ENCODE measurements at regions not wholly inside any gene's neighbourhood (a gene's known extent, or its start where the extent isn't known, plus 50 kb on each side); places are given as distances from the start of the nearest gene placed in this dataset.

- TF ChIP-seq ZNF281 (CRISPR knock-in tag; IDR thresholded peaks at IDR 0.05): no peak
- no peak for TF ChIP-seq GTF2I (CRISPR knock-in tag; conservative IDR thresholded peaks at IDR 0.05)
- no peak for TF ChIP-seq JUN (CRISPR knock-in tag; IDR thresholded peaks at IDR 0.05)
- no peak for TF ChIP-seq MAX (CRISPR knock-in tag; IDR thresholded peaks at IDR 0.05)
- no peak for TF ChIP-seq JAZF1 (CRISPR knock-in tag; IDR thresholded peaks at IDR 0.05)
- TF ChIP-seq TEAD1 (CRISPR knock-in tag; IDR thresholded peaks at IDR 0.05): no peak
- TF ChIP-seq IRF1 (CRISPR knock-in tag; IDR thresholded peaks at IDR 0.05): no peak
- TF ChIP-seq CBFB (CRISPR knock-in tag; IDR thresholded peaks at IDR 0.05; ENCODE audit: low read depth): no peak
- no peak for TF ChIP-seq ZNF232 (CRISPR knock-in tag; IDR thresholded peaks at IDR 0.05)
- no peak for TF ChIP-seq PRRX2 (CRISPR knock-in tag; IDR thresholded peaks at IDR 0.05)
- TF ChIP-seq GRHL2 (CRISPR knock-in tag; IDR thresholded peaks at IDR 0.05; ENCODE audit: insufficient replicate concordance, severe bottlenecking): no peak
Measured at GRCh38 chr5:164217464-164217863, 712.0 kb downstream of the MAT2B start (continued).

- ChIA-PET POLR2A (no interaction called here), CTCF (no interaction called here)
- TF ChIP-seq NR3C1 (CRISPR knock-in tag; conservative IDR thresholded peaks at IDR 0.05; ENCODE audit: low read depth): no peak
- no peak for TF ChIP-seq AR (CRISPR knock-in tag; IDR thresholded peaks at IDR 0.05)
- TF ChIP-seq TP53 (CRISPR knock-in tag; IDR thresholded peaks at IDR 0.05): no peak
- TF ChIP-seq FOXP4 (CRISPR knock-in tag; IDR thresholded peaks at IDR 0.05): no peak
- no peak for TF ChIP-seq CDX4 (CRISPR knock-in tag; IDR thresholded peaks at IDR 0.05; ENCODE audit: borderline replicate concordance)
- no peak for TF ChIP-seq NFYB (CRISPR knock-in tag; conservative IDR thresholded peaks at IDR 0.05; ENCODE audit: low read depth)
- TF ChIP-seq ZSCAN18 (CRISPR knock-in tag; IDR thresholded peaks at IDR 0.05): no peak
- TF ChIP-seq OVOL2 (CRISPR knock-in tag; IDR thresholded peaks at IDR 0.05; ENCODE audit: borderline replicate concordance): no peak
- no peak for TF ChIP-seq ESRRA (CRISPR knock-in tag; IDR thresholded peaks at IDR 0.05; ENCODE audit: borderline replicate concordance)
- TF ChIP-seq FOXJ3 (CRISPR knock-in tag; IDR thresholded peaks at IDR 0.05; ENCODE audit: borderline replicate concordance): no peak
- H3K4me3 Mint-ChIP-seq: no peak overlapping the region
- H3K27ac Mint-ChIP-seq: no peak overlapping the region
- peaks cover 2% of the 10 kb centered on the region; the same call in 1 of the 2 replicates for H3K4me1 Mint-ChIP-seq
- no peak for ATAC-seq
- no peaks in the 10 kb centered on the region for H3K27me3 Mint-ChIP-seq (ENCODE audit: low read depth)
- no peak for DNase-seq (ENCODE audit: low spot score)
- peaks cover 13% of the 10 kb centered on the region for H3K9me3 Mint-ChIP-seq
- H3K36me3 Mint-ChIP-seq: peaks cover 4% of the 10 kb centered on the region
Measured at GRCh38 chr5:164220522-164220921, 715.1 kb downstream of the MAT2B start.
